ENCODE measurements at regions not wholly inside any gene's neighbourhood (a gene's known extent, or its start where the extent isn't known, plus 50 kb on each side); places are given as distances from the start of the nearest gene placed in this dataset.
A peak's percentile ranks its signal among the peaks of the same experiment; 100 is the strongest.

DNA sequence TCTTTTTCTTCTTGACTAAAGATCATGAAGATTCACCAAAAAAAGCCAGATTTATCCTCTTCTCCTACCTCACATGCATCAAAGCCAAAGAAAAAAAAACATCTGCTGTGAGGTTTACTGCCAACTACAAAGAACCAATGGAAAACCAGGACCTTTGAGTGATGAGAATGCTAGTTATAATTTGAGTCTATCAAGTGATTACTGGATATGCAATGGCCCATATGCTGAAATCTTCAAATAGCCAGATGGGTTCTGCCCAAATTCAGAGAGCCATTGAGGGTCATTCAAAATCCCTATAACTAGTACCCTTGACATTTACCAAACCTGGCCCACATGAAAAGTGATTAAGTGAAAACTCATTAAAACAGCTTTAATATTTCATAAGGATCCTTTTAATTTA, 78.4 kb upstream of the ACO1 start:
- no peak for DNase-seq (ENCODE audit: low read depth)

DNA sequence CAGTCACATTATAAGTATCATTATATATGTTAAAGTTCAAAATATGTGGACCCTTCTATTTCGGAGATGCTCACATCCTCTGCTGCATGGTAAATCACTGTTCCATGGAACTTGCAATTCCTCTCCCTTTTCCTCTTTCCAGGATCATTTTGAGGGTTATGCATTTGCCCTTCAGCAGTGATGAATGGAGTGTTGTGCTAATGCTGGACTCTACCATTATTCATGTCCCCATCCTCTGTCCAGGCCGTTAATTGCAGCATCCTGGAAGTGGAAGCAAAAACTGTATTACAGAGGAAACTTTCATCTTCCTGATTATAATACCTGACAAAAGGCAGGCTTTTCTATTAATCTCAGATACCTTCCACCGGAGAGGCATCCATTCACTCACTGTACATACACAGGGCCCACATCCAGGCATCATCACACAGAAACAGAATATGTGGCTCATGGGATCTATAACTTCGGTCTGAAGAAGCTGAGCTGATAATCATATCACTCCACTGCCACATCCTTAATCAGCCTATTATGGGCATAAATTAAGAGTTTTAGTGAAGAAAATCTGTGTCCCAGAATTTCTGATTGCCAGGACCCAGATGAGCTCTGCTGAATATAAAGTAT, 65.0 kb upstream of the ACO1 start:
- DNase-seq (ENCODE audit: low read depth), result no peak

DNA sequence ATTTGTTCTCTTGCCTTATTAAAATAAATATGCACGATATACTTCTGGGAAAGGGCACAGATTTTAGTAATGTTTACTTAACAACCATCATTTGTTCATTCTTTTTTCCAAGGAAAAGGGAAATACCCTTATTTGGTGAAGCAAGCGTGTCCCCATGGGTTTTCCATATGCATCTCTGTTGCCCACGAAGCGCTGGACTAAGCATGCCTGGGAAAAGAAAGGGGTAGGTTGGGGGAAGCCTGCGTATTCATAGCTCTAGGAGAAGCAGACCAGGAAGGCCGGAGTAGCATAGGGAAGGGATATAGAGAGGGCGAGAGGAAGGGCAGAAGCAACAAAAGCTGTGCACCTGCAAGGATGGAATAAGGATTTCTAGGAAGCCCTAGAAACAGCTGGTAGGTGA, 61.8 kb upstream of the ACO1 start:
- no peak for DNase-seq (ENCODE audit: low read depth)

GRCh38 chr9:32326146-32326545, 58.3 kb upstream of the ACO1 start:
- DNase-seq (ENCODE audit: low read depth), result peak; percentile 15

DNA sequence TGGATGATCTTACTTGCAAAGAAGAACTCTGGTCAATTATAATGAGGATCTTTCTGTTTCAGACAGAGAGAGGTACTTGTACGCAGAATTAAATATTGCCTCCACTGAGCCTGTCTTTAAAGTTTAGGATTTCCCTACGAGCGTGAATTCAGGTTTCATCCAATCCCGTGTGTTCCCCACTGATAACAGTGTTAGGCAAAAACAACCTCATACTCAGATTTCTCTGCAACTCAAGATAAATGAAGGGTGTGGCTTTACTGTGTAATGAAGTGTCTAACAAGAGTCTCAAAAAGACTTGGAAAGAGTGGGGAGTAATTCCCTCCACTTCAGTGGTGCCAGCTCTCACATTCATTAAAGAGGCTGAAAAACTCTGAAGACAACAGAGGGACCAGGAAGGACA, 53.2 kb upstream of the ACO1 start:
- DNase-seq (ENCODE audit: low read depth), result no peak

- DNase-seq (ENCODE audit: low read depth), result no peak
Measured at GRCh38 chr9:32334112-32334511, 50.3 kb upstream of the ACO1 start.

Data from amniotic epithelial cell (primary cell).